ENCODE measurements at regions not wholly inside any gene's neighbourhood (a gene's known extent, or its start where the extent isn't known, plus 50 kb on each side); places are given as distances from the start of the nearest gene placed in this dataset.
A peak's percentile ranks its signal among the peaks of the same experiment; 100 is the strongest.
"Not testable (repeated sequence)": the region's sequence is repeated elsewhere in the genome, so short reads cannot be mapped to it uniquely, and the experiment has no call there.

DNA sequence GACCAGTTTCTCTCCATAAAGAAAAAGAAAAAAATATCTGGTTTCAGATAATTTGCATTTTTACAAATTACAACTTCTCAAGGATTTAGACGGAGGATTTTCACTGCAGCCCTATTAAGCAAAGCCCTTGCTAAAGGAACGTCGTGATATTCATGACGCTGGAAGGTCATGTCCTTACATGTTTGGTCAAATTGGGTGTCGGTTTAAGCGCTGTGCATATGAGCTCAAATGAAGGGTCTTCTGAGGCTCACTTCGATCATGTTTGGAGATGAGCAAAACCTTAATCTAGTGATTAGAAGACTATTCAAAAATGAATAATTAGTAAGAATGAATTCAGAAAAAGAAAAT is 67.3 kb upstream of the USP15 start:
- peak overlapping the region in 1 of 3 donors; percentile 37 for H3K4me3 ChIP-seq
- H3K27me3 ChIP-seq, result peaks cover 4 to 26% of the 10 kb centered on the region in 2 donors
- H3K4me1 ChIP-seq, result peaks cover 5 to 6% of the 10 kb centered on the region in 2 donors
- H3K27ac ChIP-seq, result no peak overlapping the region
- peaks cover 0 to 5% of the 10 kb centered on the region in 2 donors for H3K9me3 ChIP-seq
- intact Hi-C loops (cut with DNase I; ENCODE audit: low total_unique reads), result no loop called here
- no peak for DNase-seq (ENCODE audit: low spot score in 2 of 2)
- no peaks in the 10 kb centered on the region for H3K36me3 ChIP-seq
- no peak for TF ChIP-seq POLR2A (IDR thresholded peaks at IDR 0.05)
- TF ChIP-seq POLR2AphosphoS5 (IDR thresholded peaks at IDR 0.05), result no peak
- TF ChIP-seq, protein P1, sequence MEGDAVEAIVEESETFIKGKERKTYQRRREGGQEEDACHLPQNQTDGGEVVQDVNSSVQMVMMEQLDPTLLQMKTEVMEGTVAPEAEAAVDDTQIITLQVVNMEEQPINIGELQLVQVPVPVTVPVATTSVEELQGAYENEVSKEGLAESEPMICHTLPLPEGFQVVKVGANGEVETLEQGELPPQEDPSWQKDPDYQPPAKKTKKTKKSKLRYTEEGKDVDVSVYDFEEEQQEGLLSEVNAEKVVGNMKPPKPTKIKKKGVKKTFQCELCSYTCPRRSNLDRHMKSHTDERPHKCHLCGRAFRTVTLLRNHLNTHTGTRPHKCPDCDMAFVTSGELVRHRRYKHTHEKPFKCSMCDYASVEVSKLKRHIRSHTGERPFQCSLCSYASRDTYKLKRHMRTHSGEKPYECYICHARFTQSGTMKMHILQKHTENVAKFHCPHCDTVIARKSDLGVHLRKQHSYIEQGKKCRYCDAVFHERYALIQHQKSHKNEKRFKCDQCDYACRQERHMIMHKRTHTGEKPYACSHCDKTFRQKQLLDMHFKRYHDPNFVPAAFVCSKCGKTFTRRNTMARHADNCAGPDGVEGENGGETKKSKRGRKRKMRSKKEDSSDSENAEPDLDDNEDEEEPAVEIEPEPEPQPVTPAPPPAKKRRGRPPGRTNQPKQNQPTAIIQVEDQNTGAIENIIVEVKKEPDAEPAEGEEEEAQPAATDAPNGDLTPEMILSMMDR (IDR thresholded peaks at IDR 0.05), result no peak

DNA sequence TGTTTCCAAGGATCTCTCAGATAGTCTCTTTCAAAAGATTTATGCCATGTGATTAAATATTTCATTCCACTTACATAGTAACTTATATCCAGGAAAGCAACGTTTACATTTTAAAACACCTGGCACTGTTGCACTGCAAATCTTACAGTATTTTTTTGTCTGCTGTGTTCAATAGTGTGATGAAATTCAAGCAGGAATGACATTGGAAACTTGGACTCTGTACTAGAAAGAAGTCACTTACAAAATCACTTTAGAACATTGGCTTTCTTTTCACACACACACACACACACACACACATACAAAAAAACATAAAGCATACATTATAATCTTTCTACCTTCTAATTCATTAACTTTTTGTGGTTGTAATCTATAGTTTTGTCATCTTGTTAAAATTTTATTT is 66.2 kb upstream of the USP15 start:
- H3K9me3 ChIP-seq, result peaks cover 0 to 6% of the 10 kb centered on the region in 2 donors
- no peak for TF ChIP-seq POLR2AphosphoS5 (IDR thresholded peaks at IDR 0.05)
- TF ChIP-seq, protein P1 (IDR thresholded peaks at IDR 0.05), result no peak
- no peak for TF ChIP-seq POLR2A (IDR thresholded peaks at IDR 0.05)
- H3K36me3 ChIP-seq, result no peaks in the 10 kb centered on the region
- peaks cover 5 to 6% of the 10 kb centered on the region in 2 donors for H3K4me1 ChIP-seq
- DNase-seq (ENCODE audit: low spot score in 2 of 2), result no peak
- no peak overlapping the region for H3K27ac ChIP-seq
- H3K4me3 ChIP-seq, result no peak overlapping the region
- intact Hi-C loops (cut with DNase I; ENCODE audit: low total_unique reads), result no loop called here
- peaks cover 4 to 26% of the 10 kb centered on the region in 2 donors for H3K27me3 ChIP-seq

DNA sequence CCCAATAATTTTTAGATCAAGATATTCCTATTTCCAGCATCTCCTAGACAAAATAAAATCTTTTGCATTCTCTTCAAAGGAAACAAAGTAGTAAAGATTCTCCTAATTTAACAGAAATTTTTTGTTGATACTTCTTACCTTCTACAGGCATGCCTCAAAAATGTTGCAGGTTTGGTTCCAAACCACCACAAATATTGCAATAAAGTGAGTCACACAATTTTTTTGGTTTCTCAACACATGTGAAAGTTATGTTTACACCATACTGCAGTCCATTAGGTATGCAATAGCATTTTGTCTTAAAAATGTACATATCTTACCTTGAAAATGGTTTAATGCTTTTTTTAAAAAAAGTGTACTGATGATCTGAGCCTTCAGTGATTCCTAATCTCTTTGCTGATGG is 65.6 kb upstream of the USP15 start:
- H3K4me1 ChIP-seq, result peaks cover 5 to 6% of the 10 kb centered on the region in 2 donors
- no peak overlapping the region for H3K4me3 ChIP-seq
- H3K9me3 ChIP-seq, result peaks cover 0 to 6% of the 10 kb centered on the region in 2 donors
- DNase-seq (ENCODE audit: low spot score in 2 of 2), result no peak
- peaks cover 4 to 26% of the 10 kb centered on the region in 2 donors for H3K27me3 ChIP-seq
- intact Hi-C loops (cut with DNase I; ENCODE audit: low total_unique reads), result no loop called here
- no peak overlapping the region for H3K27ac ChIP-seq
- no peaks in the 10 kb centered on the region for H3K36me3 ChIP-seq
- TF ChIP-seq POLR2A (IDR thresholded peaks at IDR 0.05) (no peak), POLR2AphosphoS5 (IDR thresholded peaks at IDR 0.05) (no peak)
- TF ChIP-seq, protein P1 (IDR thresholded peaks at IDR 0.05), result no peak

DNA sequence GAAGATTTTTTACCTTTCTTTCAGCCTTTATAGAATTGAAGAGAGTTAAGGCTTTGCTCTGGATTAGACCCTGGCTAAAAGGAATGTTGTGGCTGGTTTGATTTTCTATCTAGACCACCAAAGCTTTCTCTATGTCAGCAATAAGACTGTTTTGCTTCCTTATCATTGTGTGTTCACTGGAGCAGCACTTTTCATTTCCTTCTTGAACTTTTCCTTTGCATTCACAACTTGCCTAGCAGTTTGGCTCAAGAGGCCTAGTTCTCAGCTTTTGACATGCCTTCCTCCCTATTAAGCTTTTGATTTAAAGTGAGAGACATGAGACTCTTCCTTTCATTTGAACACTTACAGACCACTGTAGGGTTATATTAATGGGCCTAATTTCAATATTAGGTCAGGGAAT is 64.1 kb upstream of the USP15 start:
- H3K4me1 ChIP-seq, result peaks cover 5 to 6% of the 10 kb centered on the region in 2 donors
- no peak overlapping the region for H3K27ac ChIP-seq
- H3K4me3 ChIP-seq, result no peak overlapping the region
- TF ChIP-seq POLR2A (IDR thresholded peaks at IDR 0.05), result no peak
- TF ChIP-seq, protein P1 (IDR thresholded peaks at IDR 0.05), result no peak
- no peak for TF ChIP-seq POLR2AphosphoS5 (IDR thresholded peaks at IDR 0.05)
- peaks cover 0 to 15% of the 10 kb centered on the region in 2 donors for H3K9me3 ChIP-seq
- no peaks in the 10 kb centered on the region for H3K36me3 ChIP-seq
- intact Hi-C loops (cut with DNase I; ENCODE audit: low total_unique reads), result no loop called here
- no peak for DNase-seq (ENCODE audit: low spot score in 2 of 2)
- peaks cover under 1 to 14% of the 10 kb centered on the region in 2 donors for H3K27me3 ChIP-seq

DNA sequence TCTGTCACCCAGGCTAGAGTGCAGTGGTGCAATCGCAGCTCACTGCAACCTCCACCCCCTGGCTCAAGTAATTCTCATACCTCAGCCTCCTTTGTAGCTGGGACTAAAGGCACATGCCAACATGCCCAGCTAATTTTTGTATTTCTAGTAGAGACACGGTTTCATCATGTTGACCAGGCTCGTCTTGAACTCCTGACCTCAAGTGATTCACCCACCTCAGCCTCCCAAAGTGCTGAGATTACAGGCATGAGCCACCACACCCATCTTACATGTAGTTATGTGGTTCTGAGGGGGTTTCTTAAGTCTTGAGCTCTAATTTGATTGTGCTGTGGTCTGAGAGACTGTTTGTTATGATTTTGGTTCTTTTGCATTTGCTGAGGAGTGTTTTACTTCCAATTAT is 57.3 kb upstream of the USP15 start:
- H3K36me3 ChIP-seq; intact Hi-C loops (cut with DNase I; ENCODE audit: low total_unique reads); H3K4me1 ChIP-seq: not testable (repeated sequence)

DNA sequence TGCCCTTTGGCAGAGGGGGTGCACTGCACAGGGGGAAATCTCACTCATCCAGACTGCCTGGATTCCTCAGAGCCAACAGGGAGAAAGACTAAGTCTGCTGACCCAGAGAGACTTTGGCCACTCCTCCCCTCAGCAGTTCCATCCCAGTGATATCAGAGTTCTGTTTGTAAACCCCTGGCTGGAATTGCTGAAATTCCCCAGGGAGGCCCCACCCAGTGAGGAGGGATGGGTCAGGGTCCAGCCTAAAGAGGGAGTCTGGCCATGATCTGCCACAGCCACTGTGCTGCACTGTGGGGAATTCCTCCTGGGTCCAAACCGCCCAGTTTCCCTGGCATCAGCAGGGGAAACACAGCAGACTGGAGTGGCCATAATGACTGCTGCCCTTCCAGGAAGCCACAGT is 54.9 kb upstream of the USP15 start:
- no peaks in the 10 kb centered on the region for H3K36me3 ChIP-seq
- DNase-seq (ENCODE audit: low spot score in 2 of 2), result no peak
- H3K27ac ChIP-seq, result no peak overlapping the region
- intact Hi-C loops (cut with DNase I; ENCODE audit: low total_unique reads), result no loop called here
- no peak for TF ChIP-seq POLR2A (IDR thresholded peaks at IDR 0.05)
- H3K9me3 ChIP-seq, result peaks cover 0 to 28% of the 10 kb centered on the region in 2 donors
- H3K27me3 ChIP-seq, result no peaks in the 10 kb centered on the region
- no peak overlapping the region for H3K4me3 ChIP-seq
- no peaks in the 10 kb centered on the region for H3K4me1 ChIP-seq

More for the DNA sequence above, 57.3 kb upstream of the USP15 start:
- peaks cover 0 to 30% of the 10 kb centered on the region in 2 donors for H3K9me3 ChIP-seq
- not testable (repeated sequence) for H3K27ac ChIP-seq; H3K4me3 ChIP-seq; DNase-seq (ENCODE audit: low spot score in 2 of 2); H3K27me3 ChIP-seq

Measured in breast epithelium (tissue), 4 donors.